WI38 (cell line): ENCODE measurements at regions not wholly inside any gene's neighbourhood (a gene's known extent, or its start where the extent isn't known, plus 50 kb on each side); places are given as distances from the start of the nearest gene placed in this dataset.

ENCODE experiments used
- H3K4me3 ChIP-seq: 2 replicates; pipeline ENCODE4 v1.5.1; 2011; ENCODE audit warnings: low read depth, mild to moderate bottlenecking, control low read depth, low read length
- TF ChIP-seq, protein P1 (sequence below): IDR thresholded peaks from 2 replicates; pipeline ENCODE4 v1.5.1; 2012; ENCODE audit warnings: low read depth, mild to moderate bottlenecking, control low read depth, low read length

DNA sequence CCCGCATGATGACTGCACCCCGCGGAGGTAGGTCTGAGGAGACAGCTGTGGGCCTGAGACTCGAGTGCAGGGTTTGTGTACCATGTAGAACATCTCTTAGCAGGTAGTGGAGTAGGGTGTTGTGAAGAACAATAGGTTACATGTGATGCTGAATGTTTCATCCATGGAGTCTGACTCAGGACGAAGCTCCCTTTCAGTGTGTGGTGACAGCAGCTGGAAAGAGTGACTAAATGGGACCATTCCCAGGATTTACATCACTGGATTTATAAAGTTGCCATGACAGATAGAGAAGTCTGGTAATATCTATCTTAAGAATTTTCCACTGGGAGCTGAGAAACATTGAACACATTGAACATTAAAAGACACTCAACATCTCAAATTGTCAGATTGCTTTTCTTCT lies 259.6 kb upstream of the RGS6 start:
- H3K4me3 ChIP-seq = no peak overlapping the region
- TF ChIP-seq, protein P1, sequence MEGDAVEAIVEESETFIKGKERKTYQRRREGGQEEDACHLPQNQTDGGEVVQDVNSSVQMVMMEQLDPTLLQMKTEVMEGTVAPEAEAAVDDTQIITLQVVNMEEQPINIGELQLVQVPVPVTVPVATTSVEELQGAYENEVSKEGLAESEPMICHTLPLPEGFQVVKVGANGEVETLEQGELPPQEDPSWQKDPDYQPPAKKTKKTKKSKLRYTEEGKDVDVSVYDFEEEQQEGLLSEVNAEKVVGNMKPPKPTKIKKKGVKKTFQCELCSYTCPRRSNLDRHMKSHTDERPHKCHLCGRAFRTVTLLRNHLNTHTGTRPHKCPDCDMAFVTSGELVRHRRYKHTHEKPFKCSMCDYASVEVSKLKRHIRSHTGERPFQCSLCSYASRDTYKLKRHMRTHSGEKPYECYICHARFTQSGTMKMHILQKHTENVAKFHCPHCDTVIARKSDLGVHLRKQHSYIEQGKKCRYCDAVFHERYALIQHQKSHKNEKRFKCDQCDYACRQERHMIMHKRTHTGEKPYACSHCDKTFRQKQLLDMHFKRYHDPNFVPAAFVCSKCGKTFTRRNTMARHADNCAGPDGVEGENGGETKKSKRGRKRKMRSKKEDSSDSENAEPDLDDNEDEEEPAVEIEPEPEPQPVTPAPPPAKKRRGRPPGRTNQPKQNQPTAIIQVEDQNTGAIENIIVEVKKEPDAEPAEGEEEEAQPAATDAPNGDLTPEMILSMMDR = no peak

DNA sequence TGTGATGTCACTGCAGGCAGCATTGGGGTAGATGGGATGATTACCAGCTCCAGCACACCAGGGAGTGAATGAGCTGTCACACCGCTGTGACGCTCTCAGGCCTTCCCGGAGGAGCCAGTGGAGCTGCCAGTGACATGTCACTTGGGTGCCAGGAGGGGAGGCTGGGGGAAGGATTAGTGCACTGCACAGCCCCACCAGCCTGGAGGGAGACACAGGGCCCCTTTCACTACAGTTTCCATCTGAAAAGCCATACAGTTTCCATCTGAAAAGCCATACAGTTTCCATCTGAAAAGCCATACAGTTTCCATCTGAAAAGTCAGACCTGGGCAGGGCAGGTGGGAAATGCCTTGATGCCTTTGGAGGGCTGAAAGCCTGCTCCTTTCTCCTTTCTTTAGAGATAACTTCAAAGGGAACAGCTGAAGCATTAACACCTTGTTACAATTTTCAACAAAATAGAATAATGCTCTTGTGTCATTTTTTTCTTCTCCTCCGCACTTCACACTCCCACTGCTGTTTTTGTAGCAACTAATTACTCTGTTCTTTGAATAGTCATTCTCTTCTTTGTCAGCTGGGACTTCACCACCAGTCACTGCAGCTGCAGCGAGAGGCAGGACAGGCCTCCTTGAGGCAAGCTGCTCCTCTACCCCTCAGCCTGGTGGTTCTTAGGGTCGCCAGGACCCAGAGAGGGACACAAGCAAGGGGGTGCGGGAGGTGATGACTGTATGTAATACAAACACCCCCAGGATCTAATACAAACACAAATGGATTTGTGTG lies 256.9 kb upstream of the RGS6 start:
- TF ChIP-seq, protein P1 = no peak
- no peak overlapping the region for H3K4me3 ChIP-seq

DNA sequence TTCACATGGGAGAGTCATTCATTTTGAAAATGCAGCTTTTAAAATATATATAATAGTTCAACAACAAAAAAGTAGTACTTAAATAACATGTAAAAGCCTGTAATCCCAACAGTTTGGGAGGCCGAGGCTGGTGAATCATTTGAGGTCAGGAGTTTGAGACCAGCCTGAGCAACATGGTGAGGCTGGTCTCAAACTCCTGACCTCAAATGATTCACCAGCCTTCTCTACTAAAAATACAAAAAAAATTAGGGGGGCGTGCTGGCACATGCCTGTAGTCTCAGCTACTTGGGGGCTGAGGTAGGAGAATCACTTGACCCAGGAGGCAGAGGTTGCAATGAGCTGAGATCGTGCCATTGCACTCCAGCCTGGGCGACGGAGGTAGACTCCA lies 256.3 kb upstream of the RGS6 start:
- H3K4me3 ChIP-seq = no peak overlapping the region
- TF ChIP-seq, protein P1 = no peak

DNA sequence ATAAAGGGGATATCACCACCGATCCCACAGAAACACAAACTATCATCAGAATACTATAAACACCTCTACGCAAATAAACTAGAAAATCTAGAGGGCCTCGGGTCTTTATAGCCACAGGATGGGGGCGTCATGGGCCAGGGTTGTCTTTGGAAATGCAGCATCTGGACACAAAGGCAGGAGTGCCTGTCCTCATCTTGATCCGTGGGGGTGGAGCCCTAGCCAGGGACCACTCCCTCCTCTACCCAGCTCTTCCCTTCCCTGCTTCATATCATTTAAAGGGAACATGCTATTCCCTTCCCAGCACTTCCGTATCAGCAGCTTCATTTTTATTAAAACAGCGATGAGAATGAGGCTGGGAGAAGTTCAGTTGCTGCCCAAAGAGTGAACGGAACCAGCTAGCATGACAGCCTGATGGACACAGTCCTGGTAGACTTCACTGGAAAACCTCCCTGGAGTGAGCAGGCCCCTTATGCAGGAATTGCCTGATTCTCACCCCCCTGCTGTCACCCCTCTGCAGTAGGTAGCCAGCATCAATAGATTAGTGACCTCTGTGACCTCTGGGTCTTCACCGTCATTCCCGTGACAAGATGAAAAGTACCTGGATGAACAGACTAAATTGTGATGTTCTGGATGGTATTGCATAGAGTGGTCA lies 251.4 kb upstream of the RGS6 start:
- TF ChIP-seq, protein P1 = no peak
- no peak overlapping the region for H3K4me3 ChIP-seq

DNA sequence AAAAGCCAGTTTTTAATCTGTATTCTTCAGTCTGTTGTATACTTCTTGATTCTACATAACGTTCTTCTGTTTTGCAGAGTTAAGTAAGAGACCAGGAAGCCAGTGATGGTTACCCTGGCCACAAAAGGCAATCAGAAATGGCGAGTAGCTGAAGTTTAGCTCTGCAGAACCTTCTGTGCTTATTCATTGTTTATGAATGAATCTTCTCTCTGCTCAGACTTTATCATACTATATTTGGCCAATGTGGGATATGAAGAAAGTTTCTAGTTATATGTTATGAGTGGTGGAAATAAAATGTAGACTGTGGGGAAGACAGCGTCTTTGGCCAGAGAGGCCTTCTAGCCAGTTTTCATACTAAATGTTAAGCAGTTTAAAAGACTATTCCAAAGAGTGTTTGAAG lies 249.9 kb upstream of the RGS6 start:
- no peak overlapping the region for H3K4me3 ChIP-seq
- TF ChIP-seq, protein P1 = no peak

DNA sequence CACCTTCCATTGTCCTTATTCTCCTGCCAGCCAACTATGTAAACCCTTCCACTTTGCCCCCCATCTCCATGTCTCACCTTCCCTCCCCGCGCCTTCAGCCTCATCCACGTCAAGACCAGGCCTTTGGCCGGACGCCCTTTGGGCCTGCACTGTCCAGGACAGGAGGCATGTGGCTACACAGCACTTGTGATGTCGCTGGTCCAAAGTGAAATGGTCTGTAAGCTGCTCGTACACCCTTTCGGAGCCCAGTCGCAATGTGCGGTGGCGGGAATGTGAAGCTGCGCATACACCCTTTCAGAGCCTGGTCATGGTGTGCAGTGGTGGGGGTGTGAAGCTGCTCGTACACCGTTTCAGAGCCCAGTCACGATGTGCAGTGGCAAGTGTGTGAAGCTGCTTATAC lies 247.9 kb upstream of the RGS6 start:
- TF ChIP-seq, protein P1 = no peak
- no peak overlapping the region for H3K4me3 ChIP-seq

DNA sequence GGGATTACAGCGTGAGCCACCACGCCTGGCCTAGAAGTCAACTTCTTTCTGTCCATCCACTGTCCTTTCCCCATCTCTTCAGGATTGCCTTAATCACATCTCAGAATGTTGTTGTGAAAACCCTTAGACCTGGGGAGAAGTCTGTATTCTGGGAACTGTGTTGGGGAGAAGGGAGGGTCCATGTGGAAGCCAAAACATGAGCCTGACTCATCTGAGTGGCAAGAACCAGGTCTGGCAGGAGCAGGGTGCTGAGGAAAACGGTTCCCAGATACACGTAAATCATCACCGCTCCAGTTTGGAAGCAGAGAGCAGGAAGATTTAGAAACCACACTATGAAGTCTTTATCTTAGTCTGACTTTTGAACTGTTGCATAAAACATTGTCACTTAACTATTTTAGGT lies 245.6 kb upstream of the RGS6 start:
- TF ChIP-seq, protein P1 = no peak
- H3K4me3 ChIP-seq = no peak overlapping the region
